ENCODE measurements at regions not wholly inside any gene's neighbourhood (a gene's known extent, or its start where the extent isn't known, plus 50 kb on each side); places are given as distances from the start of the nearest gene placed in this dataset.

- intact Hi-C loops (cut with micrococcal nuclease): no loop called here
- no peak overlapping the region for H2AFZ ChIP-seq (ENCODE audit: low read depth, low read length, poor library complexity, severe bottlenecking)
- H3K9me2 ChIP-seq (ENCODE audit: insufficient read depth): no peaks in the 10 kb centered on the region
- H3K9ac ChIP-seq (ENCODE audit: low read length): no peak overlapping the region
- TF ChIP-seq ELF1 (IDR thresholded peaks at IDR 0.05; ENCODE audit: borderline replicate concordance, low read depth) (no peak), ZFX (IDR thresholded peaks at IDR 0.05) (no peak), YY1 (IDR thresholded peaks at IDR 0.05; ENCODE audit: extremely low read depth, insufficient replicate concordance, low read depth, low read length) (no peak)
- H3K27ac ChIP-seq (ENCODE audit: low read depth, low read length): no peak overlapping the region
- H4K20me1 ChIP-seq (ENCODE audit: insufficient read depth): no peaks in the 10 kb centered on the region
- H3K36me3 ChIP-seq (ENCODE audit: control insufficient read depth in 1 of 2, insufficient read depth in 2 of 2, low read length in 2 of 2): no peaks in the 10 kb centered on the region
- POLR2A ChIA-PET: no interaction called here
- H3K4me3 ChIP-seq (replicated peaks in 1 of 2; ENCODE audit: low read depth in 1 of 2, low read length in 2 of 2): no peak overlapping the region
- no peak for DNase-seq (ENCODE audit: low read depth, low spot score)
- H3K9me3 ChIP-seq (ENCODE audit: control insufficient read depth in 1 of 2, insufficient read depth in 1 of 2, low read depth in 1 of 2, low read length in 2 of 2): no peaks in the 10 kb centered on the region
- H3K4me2 ChIP-seq (ENCODE audit: low read length): no peak overlapping the region
- no TSS peak for BruUV-seq (replicated peaks)
- no peak for ATAC-seq
- CTCF ChIA-PET: no interaction called here
- H3K27me3 ChIP-seq (ENCODE audit: insufficient read depth, low read length): peaks cover 13% of the 10 kb centered on the region; the same call in 1 of the 2 replicates
- H3K4me1 ChIP-seq (ENCODE audit: control insufficient read depth in 1 of 2, insufficient read depth in 2 of 2, low read length in 2 of 2): no peaks in the 10 kb centered on the region
- RAD21 ChIA-PET (ENCODE audit: low non-redundant PET in 1 of 2, low total read pairs in 2 of 2, uncharacterized antibody in 2 of 2, unreplicated experiment in 2 of 2): no interaction called here
- no peaks in the 10 kb centered on the region for H3K79me2 ChIP-seq (ENCODE audit: insufficient read depth, low read length)
These were observed 260.7 kb upstream of the KLHL29 start for GRCh38 chr2:23124214-23124750.

DNA sequence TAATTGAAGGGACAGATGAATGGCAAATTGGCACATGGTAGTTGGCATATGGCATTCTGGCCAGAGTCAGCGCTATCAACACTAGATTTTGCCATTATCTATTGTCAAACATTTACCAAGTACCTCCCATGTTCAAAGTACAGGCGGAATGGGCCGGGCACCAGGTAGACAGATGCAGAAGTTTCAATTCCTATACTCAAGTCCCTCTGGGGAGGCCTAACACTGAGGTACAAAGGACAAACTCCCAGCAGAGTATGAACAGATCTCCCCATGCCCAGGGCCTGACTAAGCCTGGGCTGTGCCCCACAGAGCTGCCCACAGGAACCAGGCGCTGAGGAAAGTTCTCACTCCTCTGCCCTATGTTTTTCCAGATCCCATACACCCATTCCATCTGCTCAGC lies 257.5 kb upstream of the KLHL29 start:
- no peaks in the 10 kb centered on the region for H3K79me2 ChIP-seq (ENCODE audit: insufficient read depth, low read length)
- no peaks in the 10 kb centered on the region for H4K20me1 ChIP-seq (ENCODE audit: insufficient read depth)
- POLR2A ChIA-PET: no interaction called here
- ATAC-seq: no peak
- no peak overlapping the region for H3K9ac ChIP-seq (ENCODE audit: low read length)
- no peak overlapping the region for H3K27ac ChIP-seq (ENCODE audit: low read depth, low read length)
- H3K9me2 ChIP-seq (ENCODE audit: insufficient read depth): no peaks in the 10 kb centered on the region
- no peak overlapping the region for H2AFZ ChIP-seq (ENCODE audit: low read depth, low read length, poor library complexity, severe bottlenecking)
- H3K4me3 ChIP-seq (replicated peaks in 1 of 2; ENCODE audit: low read depth in 1 of 2, low read length in 2 of 2): no peak overlapping the region
- CTCF ChIA-PET: no interaction called here
- no peak for DNase-seq (ENCODE audit: low read depth, low spot score)
- RAD21 ChIA-PET (ENCODE audit: low non-redundant PET in 1 of 2, low total read pairs in 2 of 2, uncharacterized antibody in 2 of 2, unreplicated experiment in 2 of 2): no interaction called here
- intact Hi-C loops (cut with micrococcal nuclease): no loop called here
- no peak overlapping the region for H3K4me2 ChIP-seq (ENCODE audit: low read length)
- H3K36me3 ChIP-seq (ENCODE audit: control insufficient read depth in 1 of 2, insufficient read depth in 2 of 2, low read length in 2 of 2): no peaks in the 10 kb centered on the region
- H3K9me3 ChIP-seq (ENCODE audit: control insufficient read depth in 1 of 2, insufficient read depth in 1 of 2, low read depth in 1 of 2, low read length in 2 of 2): no peaks in the 10 kb centered on the region
- H3K4me1 ChIP-seq (ENCODE audit: control insufficient read depth in 1 of 2, insufficient read depth in 2 of 2, low read length in 2 of 2): no peaks in the 10 kb centered on the region
- H3K27me3 ChIP-seq (ENCODE audit: insufficient read depth, low read length): peaks cover 13% of the 10 kb centered on the region; the same call in 1 of the 2 replicates
- BruUV-seq (replicated peaks): no TSS peak
- TF ChIP-seq CEBPB (IDR thresholded peaks at IDR 0.05; ENCODE audit: low read depth): no peak
- no peak for TF ChIP-seq TCF7L2 (IDR thresholded peaks at IDR 0.05; ENCODE audit: borderline replicate concordance, extremely low read depth, insufficient read depth, insufficient read length)
- no peak for TF ChIP-seq ZFX (IDR thresholded peaks at IDR 0.05)
- no peak for TF ChIP-seq POLR2A (IDR thresholded peaks at IDR 0.05; ENCODE audit: borderline replicate concordance, extremely low read depth, insufficient read depth, insufficient read length)
- TF ChIP-seq ZNF274 (IDR thresholded peaks at IDR 0.05; ENCODE audit: low read depth, low read length): no peak
- no peak for TF ChIP-seq CBX3 (IDR thresholded peaks at IDR 0.05; ENCODE audit: low read depth)
- TF ChIP-seq JUND (IDR thresholded peaks at IDR 0.05): no peak
- TF ChIP-seq, protein P1, sequence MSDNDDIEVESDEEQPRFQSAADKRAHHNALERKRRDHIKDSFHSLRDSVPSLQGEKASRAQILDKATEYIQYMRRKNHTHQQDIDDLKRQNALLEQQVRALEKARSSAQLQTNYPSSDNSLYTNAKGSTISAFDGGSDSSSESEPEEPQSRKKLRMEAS (IDR thresholded peaks at IDR 0.05): no peak
- no peak for TF ChIP-seq YY1 (IDR thresholded peaks at IDR 0.05; ENCODE audit: extremely low read depth, insufficient replicate concordance, low read depth, low read length)
- no peak for TF ChIP-seq SRF (IDR thresholded peaks at IDR 0.05; ENCODE audit: low read depth)
- TF ChIP-seq ZBTB33 (IDR thresholded peaks at IDR 0.05; ENCODE audit: extremely low read depth, insufficient replicate concordance, low read length): no peak
- TF ChIP-seq ATF3 (IDR thresholded peaks at IDR 0.05): no peak
- no peak for TF ChIP-seq SP1 (IDR thresholded peaks at IDR 0.05; ENCODE audit: low read depth)
